ENCODE measurements at regions not wholly inside any gene's neighbourhood (a gene's known extent, or its start where the extent isn't known, plus 50 kb on each side); places are given as distances from the start of the nearest gene placed in this dataset.
"Not testable (repeated sequence)": the region's sequence is repeated elsewhere in the genome, so short reads cannot be mapped to it uniquely, and the experiment has no call there.

DNA sequence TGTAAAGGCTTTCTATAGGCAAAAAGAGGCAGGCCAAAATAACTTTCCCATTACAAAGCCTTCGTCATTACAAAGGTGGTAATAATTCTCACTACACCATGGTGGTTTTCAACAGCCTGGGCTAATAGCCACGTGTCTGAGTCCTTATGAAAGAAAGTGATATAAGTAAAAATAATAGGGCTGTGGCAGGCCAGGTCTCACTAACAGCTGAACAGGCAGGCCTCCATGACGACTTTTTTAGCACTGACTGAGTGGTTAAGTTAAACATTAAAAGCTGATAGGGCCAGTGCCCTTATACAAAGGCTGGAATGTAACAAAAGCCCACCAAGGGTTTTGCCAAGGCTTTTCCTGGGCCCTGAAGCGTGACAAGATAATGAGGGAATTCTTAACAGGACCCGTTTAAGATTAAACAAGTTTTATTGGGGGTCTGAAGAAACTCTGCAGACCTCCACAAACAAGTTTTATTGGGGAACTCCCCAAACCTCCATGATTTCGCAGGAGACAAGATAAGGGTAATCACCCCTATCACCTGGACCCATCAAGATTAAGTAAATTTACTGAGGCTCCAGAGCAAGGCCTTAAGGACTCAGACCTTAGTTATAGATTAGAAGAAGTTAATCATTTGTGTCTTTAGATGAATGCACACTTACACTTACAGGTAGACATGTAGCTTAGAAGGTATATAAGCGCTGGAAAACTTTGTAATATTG lies 412.9 kb downstream of the CHSY3 start:
- H3K27ac ChIP-seq (ENCODE audit: low read depth, low read length, poor library complexity, severe bottlenecking), result no peak overlapping the region
- TF ChIP-seq EZH2 (IDR thresholded peaks at IDR 0.05; ENCODE audit: borderline replicate concordance, low read length), result no peak
- TF ChIP-seq, protein P1, sequence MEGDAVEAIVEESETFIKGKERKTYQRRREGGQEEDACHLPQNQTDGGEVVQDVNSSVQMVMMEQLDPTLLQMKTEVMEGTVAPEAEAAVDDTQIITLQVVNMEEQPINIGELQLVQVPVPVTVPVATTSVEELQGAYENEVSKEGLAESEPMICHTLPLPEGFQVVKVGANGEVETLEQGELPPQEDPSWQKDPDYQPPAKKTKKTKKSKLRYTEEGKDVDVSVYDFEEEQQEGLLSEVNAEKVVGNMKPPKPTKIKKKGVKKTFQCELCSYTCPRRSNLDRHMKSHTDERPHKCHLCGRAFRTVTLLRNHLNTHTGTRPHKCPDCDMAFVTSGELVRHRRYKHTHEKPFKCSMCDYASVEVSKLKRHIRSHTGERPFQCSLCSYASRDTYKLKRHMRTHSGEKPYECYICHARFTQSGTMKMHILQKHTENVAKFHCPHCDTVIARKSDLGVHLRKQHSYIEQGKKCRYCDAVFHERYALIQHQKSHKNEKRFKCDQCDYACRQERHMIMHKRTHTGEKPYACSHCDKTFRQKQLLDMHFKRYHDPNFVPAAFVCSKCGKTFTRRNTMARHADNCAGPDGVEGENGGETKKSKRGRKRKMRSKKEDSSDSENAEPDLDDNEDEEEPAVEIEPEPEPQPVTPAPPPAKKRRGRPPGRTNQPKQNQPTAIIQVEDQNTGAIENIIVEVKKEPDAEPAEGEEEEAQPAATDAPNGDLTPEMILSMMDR (IDR thresholded peaks at IDR 0.05; ENCODE audit: low read length), result no peak
- H2AFZ ChIP-seq (ENCODE audit: low read length), result no peak overlapping the region; the same call in 1 of the 2 replicates
- no peaks in the 10 kb centered on the region for H3K79me2 ChIP-seq (ENCODE audit: insufficient read depth, low read length)
- no peaks in the 10 kb centered on the region for H3K9me2 ChIP-seq (ENCODE audit: low read depth, low read length)
- H3K27me3 ChIP-seq (ENCODE audit: insufficient read depth, low read length), result no peaks in the 10 kb centered on the region
- H3K36me3 ChIP-seq (ENCODE audit: insufficient read depth, low read length), result no peaks in the 10 kb centered on the region
- no peak overlapping the region for H3K9ac ChIP-seq (ENCODE audit: low read length)
- H3K4me2 ChIP-seq (ENCODE audit: low read length), result no peak overlapping the region
- no peaks in the 10 kb centered on the region for H3F3A ChIP-seq (ENCODE audit: insufficient read depth, low read length)
- H3K4me3 ChIP-seq (ENCODE audit: low read depth, low read length, poor library complexity, severe bottlenecking), result no peak overlapping the region
- H4K20me1 ChIP-seq (ENCODE audit: insufficient read depth, low read length), result no peaks in the 10 kb centered on the region
- H3K9me3 ChIP-seq (ENCODE audit: low read length), result peaks cover 2% of the 10 kb centered on the region; the same call in 1 of the 2 replicates
- H3K4me1 ChIP-seq (ENCODE audit: insufficient read depth, low read length, severe bottlenecking), result no peaks in the 10 kb centered on the region

DNA sequence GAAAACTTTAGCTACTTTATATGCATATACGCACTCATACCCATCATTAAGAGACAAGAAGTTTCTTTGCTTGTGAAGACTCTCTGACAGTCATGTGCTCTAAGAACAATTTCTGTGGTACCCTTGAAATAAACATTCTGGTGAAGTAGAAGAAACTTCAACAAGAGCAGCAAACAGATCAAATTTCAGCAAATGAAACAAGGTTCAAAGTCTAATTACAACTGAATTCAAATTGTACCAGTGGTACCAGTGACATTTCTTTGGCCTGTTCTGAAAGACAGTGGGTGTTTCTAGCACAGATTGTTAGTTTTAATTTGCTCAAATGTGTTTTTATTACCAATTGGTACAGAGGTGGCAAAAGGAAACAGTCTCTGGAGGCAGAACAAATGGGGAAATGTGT lies 391.0 kb downstream of the CHSY3 start:
- no peak overlapping the region for H2AFZ ChIP-seq (ENCODE audit: low read length)
- no peak for TF ChIP-seq EZH2 (IDR thresholded peaks at IDR 0.05; ENCODE audit: borderline replicate concordance, low read length)
- TF ChIP-seq, protein P1 (IDR thresholded peaks at IDR 0.05; ENCODE audit: low read length), result no peak
- no peaks in the 10 kb centered on the region for H3K4me1 ChIP-seq (ENCODE audit: insufficient read depth, low read length, severe bottlenecking)
- no peaks in the 10 kb centered on the region for H3K36me3 ChIP-seq (ENCODE audit: insufficient read depth, low read length)
- no peak overlapping the region for H3K4me3 ChIP-seq (ENCODE audit: low read depth, low read length, poor library complexity, severe bottlenecking)
- no peak overlapping the region for H3K9ac ChIP-seq (ENCODE audit: low read length)
- no peaks in the 10 kb centered on the region for H3K27me3 ChIP-seq (ENCODE audit: insufficient read depth, low read length)
- H3K9me3 ChIP-seq (ENCODE audit: low read length), result no peaks in the 10 kb centered on the region
- H3F3A ChIP-seq (ENCODE audit: insufficient read depth, low read length), result no peaks in the 10 kb centered on the region
- no peak overlapping the region for H3K4me2 ChIP-seq (ENCODE audit: low read length)
- H3K79me2 ChIP-seq (ENCODE audit: insufficient read depth, low read length), result no peaks in the 10 kb centered on the region
- no peak overlapping the region for H3K27ac ChIP-seq (ENCODE audit: low read depth, low read length, poor library complexity, severe bottlenecking)
- no peaks in the 10 kb centered on the region for H3K9me2 ChIP-seq (ENCODE audit: low read depth, low read length)
- no peaks in the 10 kb centered on the region for H4K20me1 ChIP-seq (ENCODE audit: insufficient read depth, low read length)

DNA sequence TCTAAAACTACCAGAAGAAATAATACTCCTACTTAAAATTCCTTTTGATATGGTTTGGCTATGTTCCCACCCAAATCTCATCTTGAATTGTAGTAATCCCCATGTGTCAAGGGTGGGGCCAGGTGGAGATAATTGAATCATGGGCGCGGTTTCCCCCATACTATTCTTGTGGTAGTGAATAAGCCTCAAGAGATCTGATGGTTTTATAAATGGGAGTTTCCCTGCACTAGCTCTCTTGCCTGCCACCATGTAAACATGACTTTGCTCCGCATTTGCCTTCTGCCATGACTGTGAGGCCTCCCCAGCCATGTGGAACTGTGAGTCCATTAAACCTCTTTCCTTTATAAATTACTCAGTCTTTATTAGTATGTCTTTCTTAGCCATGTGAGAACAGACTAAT lies 390.5 kb downstream of the CHSY3 start:
- not testable (repeated sequence) for H2AFZ ChIP-seq (ENCODE audit: low read length); H3K4me3 ChIP-seq (ENCODE audit: low read depth, low read length, poor library complexity, severe bottlenecking); H3K27ac ChIP-seq (ENCODE audit: low read depth, low read length, poor library complexity, severe bottlenecking)

DNA sequence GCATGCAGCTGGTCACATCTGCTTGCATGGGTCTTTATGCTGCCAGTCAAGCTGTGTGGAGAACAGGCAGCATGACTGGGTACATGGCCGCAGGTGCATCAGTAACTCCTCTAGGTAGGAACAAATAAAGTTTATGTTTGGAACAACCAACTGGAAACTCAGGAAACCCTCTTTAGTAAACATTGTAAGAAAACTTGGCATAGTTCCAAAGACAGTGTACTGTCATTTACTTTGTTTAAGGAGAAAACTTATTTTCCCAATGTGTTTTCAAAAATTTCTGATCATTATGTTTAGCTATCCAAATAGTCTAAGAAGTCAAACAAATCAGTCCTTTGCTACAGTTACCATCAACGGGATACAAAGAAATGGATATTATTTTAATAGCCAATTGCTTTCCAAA lies 386.0 kb downstream of the CHSY3 start:
- no peaks in the 10 kb centered on the region for H3K9me3 ChIP-seq (ENCODE audit: low read length)
- H3K36me3 ChIP-seq (ENCODE audit: insufficient read depth, low read length), result no peaks in the 10 kb centered on the region
- no peaks in the 10 kb centered on the region for H4K20me1 ChIP-seq (ENCODE audit: insufficient read depth, low read length)
- H3K9me2 ChIP-seq (ENCODE audit: low read depth, low read length), result no peaks in the 10 kb centered on the region
- H3K9ac ChIP-seq (ENCODE audit: low read length), result no peak overlapping the region
- no peaks in the 10 kb centered on the region for H3F3A ChIP-seq (ENCODE audit: insufficient read depth, low read length)
- no peak overlapping the region for H3K27ac ChIP-seq (ENCODE audit: low read depth, low read length, poor library complexity, severe bottlenecking)
- no peaks in the 10 kb centered on the region for H3K27me3 ChIP-seq (ENCODE audit: insufficient read depth, low read length)
- H3K4me3 ChIP-seq (ENCODE audit: low read depth, low read length, poor library complexity, severe bottlenecking), result no peak overlapping the region
- H3K4me2 ChIP-seq (ENCODE audit: low read length), result no peak overlapping the region
- H3K79me2 ChIP-seq (ENCODE audit: insufficient read depth, low read length), result no peaks in the 10 kb centered on the region
- no peak overlapping the region for H2AFZ ChIP-seq (ENCODE audit: low read length)
- H3K4me1 ChIP-seq (ENCODE audit: insufficient read depth, low read length, severe bottlenecking), result no peaks in the 10 kb centered on the region
- TF ChIP-seq EZH2 (IDR thresholded peaks at IDR 0.05; ENCODE audit: borderline replicate concordance, low read length), result no peak
- TF ChIP-seq, protein P1 (IDR thresholded peaks at IDR 0.05; ENCODE audit: low read length), result no peak

More for the DNA sequence above, 390.5 kb downstream of the CHSY3 start:
- H4K20me1 ChIP-seq (ENCODE audit: insufficient read depth, low read length); H3K9me2 ChIP-seq (ENCODE audit: low read depth, low read length); H3K9me3 ChIP-seq (ENCODE audit: low read length); H3K4me1 ChIP-seq (ENCODE audit: insufficient read depth, low read length, severe bottlenecking); H3K9ac ChIP-seq (ENCODE audit: low read length); H3K4me2 ChIP-seq (ENCODE audit: low read length); H3K27me3 ChIP-seq (ENCODE audit: insufficient read depth, low read length); H3F3A ChIP-seq (ENCODE audit: insufficient read depth, low read length); H3K79me2 ChIP-seq (ENCODE audit: insufficient read depth, low read length); H3K36me3 ChIP-seq (ENCODE audit: insufficient read depth, low read length): not testable (repeated sequence)
